Body of pancreas (tissue), 4 donors: ENCODE measurements at regions not wholly inside any gene's neighbourhood (a gene's known extent, or its start where the extent isn't known, plus 50 kb on each side); places are given as distances from the start of the nearest gene placed in this dataset.

Experiments
- ATAC-seq: fragments of 150-250 bp; one replicate; pipeline ENCODE4 v1.9.1; 2016
- DNase-seq, 4 donors: peaks; one replicate each; pipeline ENCODE4 v3.0.0-alpha.2; 2019
- H3K27ac ChIP-seq, 4 donors: fragments of 200-600 bp; sonication (generic); 1 replicate in 3 of 4; 2 replicates in 1 of 4; pipeline versions ENCODE4 v1.5.1 to v1.6.1; 2016 to 2019; ENCODE audit warnings: mild to moderate bottlenecking in 1 of 4, mixed read lengths in 1 of 4, moderate library complexity in 1 of 4
- H3K27me3 ChIP-seq, 2 donors: fragments of 200-600 bp; sonication (generic); one replicate each; pipeline ENCODE4 v1.6.0; 2016; ENCODE audit warnings: mild to moderate bottlenecking in 1 of 2
- H3K36me3 ChIP-seq, 2 donors: fragments of 200-600 bp; sonication (generic); replicated peaks in 1 of 2; 2 replicates each; pipeline ENCODE4 v1.5.1; 2016; ENCODE audit warnings: low read depth in 2 of 2; ENCODE audit not compliant: insufficient read depth in 1 of 2
- H3K4me1 ChIP-seq: fragments of 200-600 bp; sonication (generic); one replicate; pipeline ENCODE4 v1.6.0; 2016
- H3K4me3 ChIP-seq, 2 donors: fragments of 200-600 bp; sonication (generic); 1 replicate in 1 of 2; 2 replicates in 1 of 2; pipeline ENCODE4 v1.5.1; 2016 to 2019
- H3K9me3 ChIP-seq, 3 donors: fragments of 200-600 bp; sonication (generic); 1 replicate in 2 of 3; 2 replicates in 1 of 3; pipeline ENCODE4 v1.5.1; 2016
- POLR2A ChIP-seq, 3 donors: fragments of 450-650 bp; IDR thresholded peaks; one replicate each; pipeline ENCODE4 v1.6.1; 2016; ENCODE audit warnings: antibody characterized with exemption in 3 of 3, mild to moderate bottlenecking in 2 of 3
- WGBS, 2 donors: methylation state at CpG; one replicate each; pipeline ENCODE4 v1.1.5; 2017; 5-methylcytosine and 5-hydroxymethylcytosine counted together
- intact Hi-C: fragments of 100-400 bp; cut with DNase I; formaldehyde crosslinking; loops from one replicate; pipeline ENCODE4 v1.15.1; 2023
- TF ChIP-seq, protein P1 (sequence below), 7 experiments: fragments of 450-650 bp in 4 of 7; fragments of 200-600 bp in 3 of 7; sonication (generic) in 3 of 7; IDR thresholded peaks; one replicate each; pipeline ENCODE4 v1.5.1; 2016 to 2019; ENCODE audit warnings: antibody characterized with exemption in 7 of 7

DNA sequence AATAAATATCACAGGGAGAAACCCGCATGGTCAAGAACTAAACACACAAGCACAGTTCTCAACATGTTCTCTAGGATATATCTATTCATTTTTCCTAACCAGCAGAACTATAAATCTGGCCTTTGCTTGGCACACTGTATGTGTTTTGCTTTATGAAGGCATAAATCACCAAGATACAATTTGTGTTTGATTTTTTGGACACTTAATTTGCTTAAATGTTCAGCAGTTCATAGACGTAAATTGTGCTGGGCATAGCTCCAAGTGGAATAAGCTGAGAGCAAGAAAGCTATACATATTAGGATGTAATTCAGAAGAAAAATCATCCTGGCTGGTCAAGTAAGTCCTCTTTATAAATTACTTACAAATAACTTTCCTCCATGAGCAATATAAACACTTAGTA, 341.5 kb upstream of the ATP5MC3 start:
- Histone ChIP-seq H3K27ac (no peak overlapping the region), H3K4me3 (no peak overlapping the region), H3K36me3 (no peaks in the 10 kb centered on the region), H3K4me1 (no peaks in the 10 kb centered on the region), H3K27me3 (no peaks in the 10 kb centered on the region), H3K9me3 (no peaks in the 10 kb centered on the region)
- intact Hi-C loops: no loop called here
- no peak for TF ChIP-seq POLR2A (IDR thresholded peaks at IDR 0.05)
- ATAC-seq: no peak
- DNase-seq: no peak
- 38 to 48% methylated on average over 2 of the region's 2 CpGs for WGBS, 2 donors

- intact Hi-C loops: no loop called here
- no peak overlapping the region for H3K27ac ChIP-seq
- no peaks in the 10 kb centered on the region for H3K4me1 ChIP-seq
- WGBS, 2 donors: 25 to 32% methylated on average over 3 of the region's 3 CpGs
- no peaks in the 10 kb centered on the region for H3K27me3 ChIP-seq
- no peak for DNase-seq
- no peaks in the 10 kb centered on the region for H3K9me3 ChIP-seq
- H3K4me3 ChIP-seq: no peak overlapping the region
- ATAC-seq: no peak
- no peak for TF ChIP-seq POLR2A (IDR thresholded peaks at IDR 0.05)
- TF ChIP-seq, protein P1, sequence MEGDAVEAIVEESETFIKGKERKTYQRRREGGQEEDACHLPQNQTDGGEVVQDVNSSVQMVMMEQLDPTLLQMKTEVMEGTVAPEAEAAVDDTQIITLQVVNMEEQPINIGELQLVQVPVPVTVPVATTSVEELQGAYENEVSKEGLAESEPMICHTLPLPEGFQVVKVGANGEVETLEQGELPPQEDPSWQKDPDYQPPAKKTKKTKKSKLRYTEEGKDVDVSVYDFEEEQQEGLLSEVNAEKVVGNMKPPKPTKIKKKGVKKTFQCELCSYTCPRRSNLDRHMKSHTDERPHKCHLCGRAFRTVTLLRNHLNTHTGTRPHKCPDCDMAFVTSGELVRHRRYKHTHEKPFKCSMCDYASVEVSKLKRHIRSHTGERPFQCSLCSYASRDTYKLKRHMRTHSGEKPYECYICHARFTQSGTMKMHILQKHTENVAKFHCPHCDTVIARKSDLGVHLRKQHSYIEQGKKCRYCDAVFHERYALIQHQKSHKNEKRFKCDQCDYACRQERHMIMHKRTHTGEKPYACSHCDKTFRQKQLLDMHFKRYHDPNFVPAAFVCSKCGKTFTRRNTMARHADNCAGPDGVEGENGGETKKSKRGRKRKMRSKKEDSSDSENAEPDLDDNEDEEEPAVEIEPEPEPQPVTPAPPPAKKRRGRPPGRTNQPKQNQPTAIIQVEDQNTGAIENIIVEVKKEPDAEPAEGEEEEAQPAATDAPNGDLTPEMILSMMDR (IDR thresholded peaks at IDR 0.05): no peak
- H3K36me3 ChIP-seq: no peaks in the 10 kb centered on the region
Measured at GRCh38 chr2:175518206-175518605, 336.7 kb upstream of the ATP5MC3 start.

- DNase-seq (no peak), ATAC-seq (no peak)
- intact Hi-C loops: no loop called here
- 55 to 59% methylated on average over 2 of the region's 2 CpGs for WGBS, 2 donors
- no peaks in the 10 kb centered on the region for H3K36me3 ChIP-seq
- H3K9me3 ChIP-seq: no peaks in the 10 kb centered on the region
- H3K27me3 ChIP-seq: no peaks in the 10 kb centered on the region
- no peak overlapping the region for H3K4me3 ChIP-seq
- TF ChIP-seq, protein P1 (IDR thresholded peaks at IDR 0.05): no peak
- no peak for TF ChIP-seq POLR2A (IDR thresholded peaks at IDR 0.05)
- H3K4me1 ChIP-seq: no peaks in the 10 kb centered on the region
- no peak overlapping the region for H3K27ac ChIP-seq
Measured at GRCh38 chr2:175516555-175516954, 335.0 kb upstream of the ATP5MC3 start.

DNA sequence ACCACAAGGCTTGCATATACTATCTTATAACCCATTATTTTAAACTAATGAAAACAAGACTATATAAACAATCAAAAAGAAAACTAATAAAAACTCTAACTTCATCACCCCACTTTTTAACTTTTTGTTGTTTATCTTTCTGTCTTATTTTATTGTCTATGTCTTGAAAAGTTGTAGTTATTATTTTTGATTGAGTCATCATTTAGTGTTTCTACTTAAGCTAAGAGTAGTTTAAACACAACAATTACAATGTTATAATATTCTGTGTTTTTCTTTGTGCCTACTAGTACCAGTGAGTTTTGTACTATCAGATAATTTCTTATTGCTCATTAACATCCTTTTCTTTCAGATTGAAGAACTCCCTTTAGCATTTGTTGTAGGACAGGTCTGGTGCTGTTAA, 318.7 kb upstream of the ATP5MC3 start:
- intact Hi-C loops: no loop called here
- Histone ChIP-seq H3K4me1 (no peaks in the 10 kb centered on the region), H3K9me3 (no peaks in the 10 kb centered on the region), H3K4me3 (no peak overlapping the region), H3K36me3 (no peaks in the 10 kb centered on the region), H3K27me3 (no peaks in the 10 kb centered on the region), H3K27ac (no peak overlapping the region)
- TF ChIP-seq, protein P1 (IDR thresholded peaks at IDR 0.05): no peak
- TF ChIP-seq POLR2A (IDR thresholded peaks at IDR 0.05): no peak
- ATAC-seq (no peak), DNase-seq (no peak)

- H3K27me3 ChIP-seq: no peaks in the 10 kb centered on the region
- no peaks in the 10 kb centered on the region for H3K9me3 ChIP-seq
- H3K36me3 ChIP-seq: no peaks in the 10 kb centered on the region
- H3K4me3 ChIP-seq: no peak overlapping the region
- H3K4me1 ChIP-seq: no peaks in the 10 kb centered on the region
- TF ChIP-seq POLR2A (IDR thresholded peaks at IDR 0.05): no peak
- TF ChIP-seq, protein P1 (IDR thresholded peaks at IDR 0.05): no peak
- DNase-seq (no peak), ATAC-seq (no peak)
- WGBS, 2 donors: 60 to 71% methylated on average over 4 of the region's 4 CpGs
- no peak overlapping the region for H3K27ac ChIP-seq
- intact Hi-C loops: no loop called here
Measured at GRCh38 chr2:175490360-175490791, 308.9 kb upstream of the ATP5MC3 start.
